GM13977 (cell line): ENCODE measurements at regions not wholly inside any gene's neighbourhood (a gene's known extent, or its start where the extent isn't known, plus 50 kb on each side); places are given as distances from the start of the nearest gene placed in this dataset.

ENCODE experiments used
- DNase-seq: peaks from one replicate; pipeline ENCODE4 v3.0.0; 2012; ENCODE audit warnings: low spot score
- in situ Hi-C: fragments of 300-500 bp; cut with MboI; formaldehyde crosslinking; loops from one replicate; pipeline ENCODE4 v1.12.0; 2022; ENCODE audit warnings: low sequenced_read_pairs, low pct_unique_long_range_greater_than_20kb, mixed read lengths, inconsistent platforms; ENCODE audit not compliant: unreplicated experiment
- TF ChIP-seq, protein P1 (sequence below): IDR thresholded peaks from 2 replicates; pipeline ENCODE4 v1.5.1; 2012; ENCODE audit warnings: mild to moderate bottlenecking, control low read depth; ENCODE audit not compliant: insufficient read depth; ENCODE audit errors: extremely low read depth, missing control alignments

DNA sequence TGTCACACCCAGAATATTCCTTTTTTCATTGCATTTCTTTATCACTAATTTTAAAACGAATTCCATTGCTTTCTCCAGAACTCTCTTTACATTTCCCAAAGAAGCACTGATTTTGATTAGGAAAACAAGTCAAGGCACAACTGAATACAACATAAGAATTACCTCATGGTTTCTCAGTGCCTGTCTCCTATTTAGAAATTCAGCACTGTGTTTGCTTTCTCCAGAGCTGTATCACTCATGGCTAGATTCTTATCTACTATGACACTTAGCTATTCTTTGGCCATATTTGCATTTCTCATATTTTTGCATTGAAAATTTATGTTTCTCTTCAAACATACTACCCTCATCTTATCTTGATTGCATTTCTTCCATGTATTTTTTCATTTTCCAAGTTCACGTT, 1402.0 kb downstream of the MRPL39 start:
- in situ Hi-C loops, result no loop called here
- TF ChIP-seq, protein P1, sequence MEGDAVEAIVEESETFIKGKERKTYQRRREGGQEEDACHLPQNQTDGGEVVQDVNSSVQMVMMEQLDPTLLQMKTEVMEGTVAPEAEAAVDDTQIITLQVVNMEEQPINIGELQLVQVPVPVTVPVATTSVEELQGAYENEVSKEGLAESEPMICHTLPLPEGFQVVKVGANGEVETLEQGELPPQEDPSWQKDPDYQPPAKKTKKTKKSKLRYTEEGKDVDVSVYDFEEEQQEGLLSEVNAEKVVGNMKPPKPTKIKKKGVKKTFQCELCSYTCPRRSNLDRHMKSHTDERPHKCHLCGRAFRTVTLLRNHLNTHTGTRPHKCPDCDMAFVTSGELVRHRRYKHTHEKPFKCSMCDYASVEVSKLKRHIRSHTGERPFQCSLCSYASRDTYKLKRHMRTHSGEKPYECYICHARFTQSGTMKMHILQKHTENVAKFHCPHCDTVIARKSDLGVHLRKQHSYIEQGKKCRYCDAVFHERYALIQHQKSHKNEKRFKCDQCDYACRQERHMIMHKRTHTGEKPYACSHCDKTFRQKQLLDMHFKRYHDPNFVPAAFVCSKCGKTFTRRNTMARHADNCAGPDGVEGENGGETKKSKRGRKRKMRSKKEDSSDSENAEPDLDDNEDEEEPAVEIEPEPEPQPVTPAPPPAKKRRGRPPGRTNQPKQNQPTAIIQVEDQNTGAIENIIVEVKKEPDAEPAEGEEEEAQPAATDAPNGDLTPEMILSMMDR, result no peak
- DNase-seq, result no peak

DNA sequence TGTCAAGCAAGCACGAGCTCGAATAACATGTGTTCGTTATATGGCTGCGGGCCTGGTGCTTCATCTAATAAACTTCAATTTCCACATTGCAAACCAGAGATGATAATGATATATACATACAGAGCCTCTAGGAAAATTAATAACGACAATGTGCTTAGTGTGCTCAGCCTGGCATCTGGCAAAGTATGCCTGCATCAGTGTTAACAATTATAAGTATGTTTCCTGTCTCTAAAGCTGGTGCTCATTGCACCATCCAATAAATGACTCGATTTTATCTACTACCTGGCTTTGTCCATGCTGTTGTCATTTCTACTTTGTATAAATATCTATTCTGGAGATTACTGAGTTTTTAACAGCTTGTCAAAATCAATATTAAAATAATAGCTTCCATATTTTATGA, 1402.6 kb downstream of the MRPL39 start:
- in situ Hi-C loops, result no loop called here

DNA sequence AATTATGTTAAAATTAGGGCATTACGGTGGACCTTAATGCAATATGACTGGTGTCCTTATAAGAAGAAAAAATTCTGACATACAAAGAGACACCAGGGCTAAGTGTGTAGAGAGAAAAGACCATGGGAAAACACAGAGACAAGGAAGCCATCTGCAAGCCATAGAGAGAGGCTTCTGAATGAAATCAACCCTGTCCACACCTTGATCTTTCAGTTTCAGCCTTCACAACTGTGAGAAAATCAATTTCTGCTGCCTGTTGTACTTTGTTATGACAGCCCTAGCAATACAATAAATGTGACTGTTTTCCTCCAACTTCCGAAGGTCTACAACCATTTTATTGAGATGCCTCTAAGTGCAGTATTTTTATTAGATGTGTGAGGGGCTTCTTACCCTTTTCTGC, 1407.2 kb downstream of the MRPL39 start:
- in situ Hi-C loops, result no loop called here
- no peak for DNase-seq
- TF ChIP-seq, protein P1, result no peak

More for the DNA sequence above, 1402.6 kb downstream of the MRPL39 start:
- TF ChIP-seq, protein P1, result no peak
- no peak for DNase-seq

DNA sequence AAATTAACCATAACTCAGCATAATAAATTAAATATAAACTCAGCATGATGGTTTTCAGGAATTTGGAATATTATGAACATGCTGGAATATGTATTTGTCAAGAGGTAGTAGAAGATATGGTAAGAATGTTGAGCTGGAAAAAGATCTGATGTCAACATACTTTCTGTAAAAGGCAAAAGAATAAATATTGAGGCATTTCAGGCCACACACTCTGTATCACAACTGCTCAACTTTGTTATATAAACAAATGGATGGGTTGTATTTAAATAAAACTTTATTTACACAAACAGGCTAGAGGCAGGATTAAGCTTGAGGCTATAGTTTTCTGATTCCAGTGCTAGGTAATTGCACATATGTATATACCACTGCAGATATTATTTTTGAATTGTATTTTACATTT, 1409.4 kb downstream of the MRPL39 start:
- TF ChIP-seq, protein P1, result no peak
- no peak for DNase-seq
- in situ Hi-C loops, result no loop called here

DNA sequence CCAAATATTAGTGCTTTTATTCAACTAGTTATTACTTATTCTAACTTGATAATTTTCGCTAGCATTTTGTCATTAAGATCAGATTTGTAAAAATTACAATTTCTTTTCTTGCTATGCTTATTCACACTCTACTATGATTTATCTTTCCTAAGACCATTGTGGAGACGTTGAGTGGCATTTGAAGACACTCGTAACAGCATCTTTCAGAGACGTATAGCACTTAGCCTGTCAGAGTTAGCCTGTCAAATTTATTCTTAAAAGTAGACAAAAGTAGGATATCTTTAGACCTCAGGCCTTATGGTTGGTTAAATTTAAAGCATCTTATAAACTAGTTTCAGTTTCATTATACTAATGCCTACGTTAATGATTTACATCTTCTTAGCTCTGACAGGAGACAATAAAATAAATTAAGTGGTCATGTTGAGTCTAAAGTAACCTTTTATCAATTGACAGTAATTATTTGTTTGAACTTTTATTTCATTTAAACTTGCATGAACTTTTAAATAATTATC, 1410.1 kb downstream of the MRPL39 start:
- TF ChIP-seq, protein P1, result no peak
- in situ Hi-C loops, result no loop called here
- DNase-seq, result no peak

DNA sequence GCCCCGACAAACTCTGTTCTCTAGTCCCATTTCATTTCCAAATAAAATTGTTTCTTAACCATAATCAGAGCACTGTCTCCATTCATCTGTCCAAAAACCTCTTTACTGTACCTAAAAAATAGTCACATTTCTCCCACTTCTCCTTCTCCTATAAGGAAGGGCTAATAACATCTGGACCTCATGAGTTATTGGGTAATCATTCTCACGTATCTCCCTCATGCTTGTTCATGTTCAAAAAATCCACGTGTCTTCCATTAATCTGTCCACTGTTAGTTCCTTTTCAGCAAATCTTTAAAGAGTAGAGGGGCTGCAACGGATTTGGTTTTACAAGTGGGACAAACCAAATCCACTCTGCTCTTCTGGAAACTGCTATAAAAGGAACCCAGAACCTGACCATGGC, 1418.8 kb downstream of the MRPL39 start:
- DNase-seq, result no peak
- in situ Hi-C loops, result no loop called here
- TF ChIP-seq, protein P1, result no peak

DNA sequence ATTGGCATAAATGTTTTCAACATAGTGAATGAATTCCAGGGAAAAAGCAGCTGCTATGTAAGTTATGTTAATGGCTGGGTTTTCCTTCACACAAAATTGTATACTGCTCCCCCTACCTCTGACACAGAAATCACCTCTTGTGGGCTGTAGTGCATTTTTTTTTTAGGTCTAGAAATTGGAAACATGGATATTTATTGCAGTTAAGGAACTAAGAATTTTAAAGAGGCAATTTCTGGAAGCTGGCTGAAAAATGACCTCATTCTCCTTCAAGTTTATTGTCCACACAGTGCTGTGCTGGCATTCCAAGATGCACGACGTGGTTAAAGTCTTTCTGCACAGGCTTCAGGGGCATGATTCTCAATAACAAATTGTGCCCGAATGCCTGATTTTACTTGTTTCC, 1424.2 kb downstream of the MRPL39 start:
- DNase-seq, result no peak
- TF ChIP-seq, protein P1, result no peak
- in situ Hi-C loops, result no loop called here
